Motor neuron (in vitro differentiated cells): ENCODE measurements at regions not wholly inside any gene's neighbourhood (a gene's known extent, or its start where the extent isn't known, plus 50 kb on each side); places are given as distances from the start of the nearest gene placed in this dataset.
"Not testable (repeated sequence)": the region's sequence is repeated elsewhere in the genome, so short reads cannot be mapped to it uniquely, and the experiment has no call there.

Experiments used
- ATAC-seq, 8 experiments: fragments of 200-7000 bp; cut with Tn5 transposase; replicated peaks in 6 of 8; 2 replicates each; pipeline ENCODE4 v1.8.0; 2021; ENCODE audit warnings: mild to moderate bottlenecking in 8 of 8, moderate library complexity in 8 of 8
- H3K27ac ChIP-seq, 2 donors: fragments of 250-450 bp; sonication (Bioruptor Pico); 2 replicates each; pipeline ENCODE4 v1.9.0; 2021; ENCODE audit warnings: antibody characterized with exemption in 2 of 2, mild to moderate bottlenecking in 2 of 2, moderate library complexity in 1 of 2
- H3K4me1 ChIP-seq, 2 donors: fragments of 250-450 bp; sonication (Bioruptor Pico); replicated peaks in 1 of 2; 2 replicates each; pipeline ENCODE4 v1.6.1; 2021; ENCODE audit warnings: antibody characterized with exemption in 2 of 2, mild to moderate bottlenecking in 2 of 2, moderate library complexity in 1 of 2
- H3K4me3 ChIP-seq, 5 donors: fragments of 250-450 bp; sonication (Bioruptor Pico); 2 replicates each; pipeline ENCODE4 v1.9.0; 2021; ENCODE audit warnings: antibody characterized with exemption in 5 of 5, mild to moderate bottlenecking in 5 of 5, moderate library complexity in 4 of 5
- WGBS, 10 experiments: fragments of 450-650 bp; shearing (Covaris generic); methylation state at CpG; one replicate each; pipeline ENCODE4 v1.0.0; 2022; 5-methylcytosine and 5-hydroxymethylcytosine counted together
- in situ Hi-C, 9 experiments: fragments of 400-800 bp; cut with MboI; loops; one replicate each; pipeline ENCODE4 v1.15.0; 2021; ENCODE audit warnings: low sequenced_read_pairs in 9 of 9, low pct_unique_long_range_greater_than_20kb in 2 of 9; ENCODE audit not compliant: unreplicated experiment in 9 of 9

DNA sequence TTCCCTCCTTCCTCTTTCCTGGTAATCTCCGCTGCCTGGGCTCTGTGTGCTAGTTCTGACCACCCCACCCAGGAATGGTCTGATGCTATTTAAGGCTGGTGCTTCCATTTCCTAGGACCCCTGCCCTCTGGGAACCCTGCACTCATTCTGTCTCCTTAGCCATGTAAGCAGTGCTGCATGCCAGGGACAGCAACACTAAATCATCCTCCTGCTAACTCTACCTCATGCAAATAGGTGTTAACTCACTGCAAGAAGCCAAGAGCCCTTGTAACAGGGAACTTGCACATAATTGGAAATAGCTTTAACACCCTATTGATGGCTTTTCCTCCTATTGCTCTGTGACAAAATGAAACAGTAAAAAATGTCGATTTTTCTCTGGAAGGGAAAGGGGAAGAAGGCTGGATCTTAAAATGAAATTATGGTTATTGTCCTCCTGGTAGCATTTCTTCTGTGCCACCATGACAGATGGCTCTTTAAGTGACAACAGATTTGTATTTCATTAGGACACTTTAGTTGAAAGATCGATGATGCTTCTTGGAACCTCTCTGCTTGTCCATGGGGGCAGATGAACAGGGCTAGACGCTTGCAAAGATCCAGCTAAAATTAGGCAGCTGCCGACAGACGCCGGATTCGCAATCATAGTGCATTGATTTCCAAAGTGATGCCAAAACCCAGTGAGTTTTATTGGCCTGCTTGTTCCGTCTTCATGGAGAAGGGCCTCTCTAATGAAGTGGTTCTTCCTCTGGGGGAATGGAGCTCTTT, 551.7 kb downstream of the MATN1 start:
- in situ Hi-C loops, result no loop called here
- Histone ChIP-seq H3K4me3 (no peak overlapping the region), H3K27ac (peak overlapping the region in 1 of 2 donors; percentile 27), H3K4me1 (peaks cover 0 to 20% of the 10 kb centered on the region in 2 donors)
- ATAC-seq, result peak in 5 of 8 experiments; percentile 40 to 97 (median 90)
- WGBS, 10 experiments, result 18 to 80% (median 62%) methylated on average over 1 to 9 of the region's 9 CpGs; no CpG with 5 or more reads in 1 of the 10 experiments

DNA sequence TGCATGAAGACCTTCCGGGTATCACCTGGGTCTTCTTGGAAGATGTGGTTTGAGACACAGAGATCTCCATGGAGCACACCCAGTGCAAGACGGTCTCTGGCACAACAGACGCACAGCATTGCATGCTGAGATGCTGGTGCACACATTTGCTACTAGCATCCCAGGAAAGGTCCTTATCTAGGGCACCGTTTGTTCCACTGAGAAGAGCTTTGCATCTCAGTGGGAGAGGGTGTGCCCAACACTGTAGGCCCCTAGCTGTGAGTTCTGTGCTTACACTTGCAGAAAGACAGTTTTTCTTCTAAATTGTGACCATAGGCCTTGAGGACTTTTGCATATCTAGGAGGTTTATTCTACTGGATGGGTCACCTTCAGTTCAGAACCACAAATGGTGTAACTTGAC, 554.1 kb downstream of the MATN1 start:
- H3K27ac ChIP-seq, result no peak overlapping the region
- in situ Hi-C loops, result no loop called here

DNA sequence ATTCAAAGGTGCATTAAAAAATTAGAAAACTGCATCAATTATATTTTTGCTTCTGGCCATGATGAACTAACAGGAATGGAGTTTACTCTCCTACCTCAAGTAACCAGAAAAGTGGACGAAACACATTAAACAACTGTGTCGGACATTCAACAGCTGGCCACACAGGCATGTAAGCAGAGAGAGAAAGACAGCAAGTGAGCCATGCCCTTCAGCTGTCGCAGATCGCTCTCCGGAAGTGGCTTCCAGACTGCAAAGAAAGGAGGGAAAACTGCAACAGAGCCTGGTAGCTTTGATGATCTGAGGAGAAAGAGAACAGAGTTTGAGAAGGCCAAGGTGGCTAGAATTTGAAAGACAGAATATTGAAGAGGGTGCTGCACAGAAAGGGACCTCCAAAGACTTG, 557.2 kb downstream of the MATN1 start:
- Histone ChIP-seq H3K4me1 (peaks cover 0 to 2% of the 10 kb centered on the region in 2 donors), H3K27ac (no peak overlapping the region), H3K4me3 (no peak overlapping the region)
- no peak for ATAC-seq
- WGBS, 10 experiments, result 10 to 90% (median 68%) methylated on average over 1 to 5 of the region's 5 CpGs; no CpG with 5 or more reads in 2 of the 10 experiments
- in situ Hi-C loops, result no loop called here

More for the DNA sequence above, 554.1 kb downstream of the MATN1 start:
- Histone ChIP-seq H3K4me1 (peaks cover 0 to 20% of the 10 kb centered on the region in 2 donors), H3K4me3 (no peak overlapping the region)
- 0 to 100% (median 75%) methylated on average over 1 to 4 of the region's 4 CpGs; no CpG with 5 or more reads in 3 of the 10 experiments for WGBS, 10 experiments
- no peak for ATAC-seq

DNA sequence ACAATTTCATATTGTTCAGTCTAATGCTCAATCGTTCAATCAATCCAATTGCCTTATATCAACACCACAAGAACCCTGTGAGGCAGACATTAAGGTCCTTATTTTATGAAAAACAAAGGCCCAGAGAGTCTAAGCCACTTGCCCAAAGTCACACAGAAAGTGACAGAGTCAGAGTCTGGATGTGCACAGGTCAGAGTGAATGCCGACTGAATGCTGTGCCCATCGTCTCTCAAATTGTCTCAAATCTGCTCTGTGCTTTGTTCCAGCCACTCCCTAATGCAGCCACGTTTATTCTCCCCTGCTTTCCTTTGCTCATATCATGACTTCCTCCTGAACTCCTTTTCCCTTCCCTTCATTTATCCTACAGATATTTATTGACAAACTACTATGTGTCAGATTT, 558.3 kb downstream of the MATN1 start:
- Histone ChIP-seq H3K4me3 (no peak overlapping the region), H3K4me1 (no peaks in the 10 kb centered on the region), H3K27ac (no peak overlapping the region)
- in situ Hi-C loops, result no loop called here
- 20 to 90% (median 68%) methylated on average over 1 to 4 of the region's 4 CpGs; no CpG with 5 or more reads in 1 of the 10 experiments for WGBS, 10 experiments
- ATAC-seq, result no peak

DNA sequence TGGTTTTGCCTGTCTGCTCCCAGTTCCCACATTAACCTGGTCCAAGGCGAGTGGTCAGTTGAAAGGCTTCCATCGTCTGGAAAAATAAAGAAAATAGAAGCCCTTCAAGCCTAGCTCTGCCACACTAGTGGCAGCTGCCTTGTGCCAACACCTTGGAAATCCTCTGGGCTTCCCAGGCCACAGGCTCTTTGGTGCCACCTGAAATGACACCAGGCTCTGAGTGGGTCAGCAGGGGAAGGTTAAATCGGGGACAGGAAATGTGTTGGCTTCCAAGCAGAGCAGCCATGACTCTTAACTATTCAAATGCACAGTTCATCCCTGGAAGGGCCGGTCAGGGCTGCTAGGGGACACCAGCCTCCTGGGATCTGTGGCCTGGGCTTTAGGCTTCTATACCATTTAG, 558.7 kb downstream of the MATN1 start:
- Histone ChIP-seq H3K4me3 (no peak overlapping the region), H3K27ac (no peak overlapping the region), H3K4me1 (peaks cover 0 to 1% of the 10 kb centered on the region in 2 donors)
- ATAC-seq, result no peak
- 50 to 100% (median 57%) methylated on average over 1 to 4 of the region's 4 CpGs; no CpG with 5 or more reads in 1 of the 10 experiments for WGBS, 10 experiments
- in situ Hi-C loops, result no loop called here

DNA sequence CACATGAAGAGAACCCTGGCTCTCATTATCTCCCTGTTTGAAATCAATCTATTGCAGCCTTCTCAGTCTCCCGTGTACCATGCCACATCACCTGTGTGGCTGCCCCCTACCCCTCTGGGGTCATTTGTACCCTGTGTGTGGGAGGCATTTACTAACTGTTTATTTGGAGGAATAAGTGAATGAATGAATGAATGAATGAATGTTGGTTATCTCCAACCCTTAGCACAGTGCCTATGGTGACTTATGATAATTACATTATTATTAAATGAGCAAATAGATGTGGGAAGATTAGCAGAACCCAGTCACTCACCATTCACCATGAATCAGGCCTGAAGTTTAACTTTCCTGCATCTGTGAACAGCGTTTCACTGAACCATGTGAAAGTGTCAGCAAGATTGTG, 560.8 kb downstream of the MATN1 start:
- Histone ChIP-seq H3K4me3 (no peak overlapping the region), H3K4me1 (peaks cover 0 to 2% of the 10 kb centered on the region in 2 donors), H3K27ac (no peak overlapping the region)
- ATAC-seq, result no peak
- in situ Hi-C loops, result no loop called here
- 20 to 100% (median 62%) methylated on average over 1 to 2 of the region's 2 CpGs; no CpG with 5 or more reads in 2 of the 10 experiments for WGBS, 10 experiments

DNA sequence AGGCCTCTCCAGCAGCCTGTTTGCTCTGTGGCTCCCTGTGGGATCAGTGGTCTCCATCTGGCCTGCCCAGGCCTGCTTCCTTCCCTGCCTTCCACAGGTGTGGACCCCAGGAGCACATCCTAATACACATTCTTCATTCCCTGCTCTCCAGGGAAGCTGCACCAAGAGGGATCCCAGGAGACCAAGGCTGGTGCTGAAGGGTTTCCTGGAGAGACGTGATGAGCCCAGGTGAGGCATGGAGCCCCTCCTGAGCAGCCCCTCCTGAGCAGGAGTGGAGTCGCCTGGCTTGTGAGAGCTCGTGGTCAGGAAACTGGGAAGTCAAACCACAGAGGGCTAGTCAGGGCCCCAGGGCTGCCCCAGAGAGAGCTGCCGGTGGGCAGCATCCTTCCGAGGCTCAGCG, 561.4 kb downstream of the MATN1 start:
- 78 to 100% (median 81%) methylated on average over 1 to 4 of the region's 6 CpGs; no CpG with 5 or more reads in 5 of the 10 experiments for WGBS, 10 experiments
- no peak for ATAC-seq
- Histone ChIP-seq H3K4me3 (no peak overlapping the region), H3K4me1 (peaks cover 0 to 2% of the 10 kb centered on the region in 2 donors), H3K27ac (no peak overlapping the region)
- in situ Hi-C loops, result no loop called here

DNA sequence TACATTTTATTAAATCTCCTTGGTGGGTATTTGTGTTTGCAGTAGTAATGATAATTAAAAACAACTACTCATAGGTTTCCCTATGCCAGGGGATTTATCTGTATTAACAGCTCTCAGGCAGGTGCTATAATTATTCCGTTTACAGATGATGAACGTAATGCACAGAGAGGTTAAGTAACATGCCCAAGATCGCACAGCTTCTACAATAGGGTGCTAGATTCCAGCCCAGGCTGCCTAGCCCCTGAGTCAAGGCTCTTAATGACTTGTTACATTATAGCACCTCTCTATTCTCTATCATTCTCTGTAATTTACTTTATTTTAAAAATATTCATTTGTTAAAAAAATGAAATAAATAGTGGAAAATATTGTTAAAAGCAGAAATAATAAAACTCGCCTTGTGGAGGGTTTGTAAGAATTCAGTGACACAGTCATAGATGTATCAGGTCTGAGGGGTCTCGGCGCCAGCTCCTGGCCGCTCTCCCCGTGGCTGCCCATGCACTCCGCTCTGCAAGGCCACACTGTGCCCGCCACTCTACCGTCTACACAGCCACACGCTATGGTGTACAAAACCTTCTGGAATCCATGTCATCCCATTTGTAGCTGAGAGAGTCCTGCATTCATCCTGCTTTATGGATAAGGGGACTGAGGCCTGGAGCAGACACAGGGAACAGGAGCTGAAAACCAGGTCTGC, 562.2 kb downstream of the MATN1 start:
- no peak for ATAC-seq
- Histone ChIP-seq H3K27ac (no peak overlapping the region), H3K4me3 (no peak overlapping the region), H3K4me1 (peaks cover 0 to 2% of the 10 kb centered on the region in 2 donors)
- WGBS, 10 experiments, result 15 to 100% (median 70%) methylated on average over 1 to 12 of the region's 12 CpGs
- in situ Hi-C loops, result no loop called here

DNA sequence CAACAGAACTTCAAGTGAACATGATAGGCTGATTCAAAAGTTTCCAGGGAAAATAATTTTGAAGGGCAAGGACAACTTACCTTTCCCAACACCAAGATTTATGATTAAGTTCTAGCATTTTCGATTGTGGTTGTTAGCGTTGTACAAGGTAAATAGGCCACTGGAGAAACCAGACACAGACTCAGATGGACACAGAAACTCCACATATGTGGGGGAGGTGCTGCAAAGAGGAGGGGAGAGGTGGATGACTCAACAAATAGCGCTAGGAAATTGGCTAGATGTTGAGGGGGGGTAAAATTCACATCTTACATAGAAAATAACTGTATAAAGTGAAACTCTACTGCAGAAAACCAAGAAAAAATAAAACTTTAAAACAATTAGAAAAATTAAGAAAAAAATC, 564.4 kb downstream of the MATN1 start:
- WGBS, 10 experiments, result 17 to 73% (median 53%) methylated on average over 2 to 3 of the region's 3 CpGs
- Histone ChIP-seq H3K4me1 (peaks cover 0 to 2% of the 10 kb centered on the region in 2 donors), H3K4me3 (no peak overlapping the region), H3K27ac (no peak overlapping the region)
- in situ Hi-C loops, result no loop called here
- ATAC-seq, result peak in 2 of 8 experiments; percentile 32 to 45

DNA sequence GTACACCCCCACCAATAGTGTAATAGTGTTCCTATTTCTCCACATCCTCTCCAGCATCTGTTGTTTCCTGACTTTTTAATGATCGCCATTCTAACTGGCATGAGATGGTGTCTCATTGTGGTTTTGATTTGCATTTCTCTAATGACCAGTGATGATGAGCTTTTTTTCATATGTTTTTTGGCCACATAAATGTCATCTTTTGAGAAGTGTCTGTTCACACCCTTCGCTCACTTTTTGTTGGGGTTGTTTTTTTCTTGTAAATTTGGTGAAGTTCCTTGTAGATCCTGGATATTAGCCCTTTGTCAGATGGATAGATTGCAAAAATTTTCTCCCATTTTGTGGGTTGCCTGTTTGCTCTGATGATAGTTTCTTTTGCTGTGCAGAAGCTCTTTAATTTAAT, 567.7 kb downstream of the MATN1 start:
- in situ Hi-C loops, result not testable (repeated sequence)

DNA sequence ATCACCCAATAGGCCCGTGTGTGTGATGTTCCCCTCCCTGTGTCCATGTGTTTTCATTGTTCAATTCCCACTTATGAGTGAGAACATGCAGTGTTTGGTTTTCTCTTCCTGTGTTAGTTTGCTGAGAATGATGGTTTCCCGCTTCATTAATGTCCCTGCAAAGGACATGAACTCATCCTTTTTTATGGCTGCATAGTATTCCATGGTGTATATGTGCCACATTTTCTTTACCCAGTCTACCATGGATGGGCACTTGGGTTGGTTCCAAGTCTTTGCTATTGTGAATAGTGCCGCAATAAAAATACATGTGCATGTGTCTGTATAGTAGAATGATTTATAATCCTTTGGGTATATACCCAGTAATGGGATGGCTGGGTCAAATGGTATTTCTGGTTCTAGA, 568.1 kb downstream of the MATN1 start:
- H3K4me3 ChIP-seq, in situ Hi-C loops, H3K4me1 ChIP-seq, H3K27ac ChIP-seq, ATAC-seq: not testable (repeated sequence)
- WGBS, 10 experiments, result 50 to 100% (median 75%) methylated on average over 1 to 3 of the region's 3 CpGs; no CpG with 5 or more reads in 5 of the 10 experiments

More for the DNA sequence above, 567.7 kb downstream of the MATN1 start:
- H3K4me3 ChIP-seq, H3K4me1 ChIP-seq, H3K27ac ChIP-seq, ATAC-seq: not testable (repeated sequence)
- whole genome bisulfite sequencing, 10 experiments, result 67 to 100% (median 90%) methylated on average over 1 to 2 of the region's 2 CpGs; no CpG with 5 or more reads in 3 of the 10 experiments

DNA sequence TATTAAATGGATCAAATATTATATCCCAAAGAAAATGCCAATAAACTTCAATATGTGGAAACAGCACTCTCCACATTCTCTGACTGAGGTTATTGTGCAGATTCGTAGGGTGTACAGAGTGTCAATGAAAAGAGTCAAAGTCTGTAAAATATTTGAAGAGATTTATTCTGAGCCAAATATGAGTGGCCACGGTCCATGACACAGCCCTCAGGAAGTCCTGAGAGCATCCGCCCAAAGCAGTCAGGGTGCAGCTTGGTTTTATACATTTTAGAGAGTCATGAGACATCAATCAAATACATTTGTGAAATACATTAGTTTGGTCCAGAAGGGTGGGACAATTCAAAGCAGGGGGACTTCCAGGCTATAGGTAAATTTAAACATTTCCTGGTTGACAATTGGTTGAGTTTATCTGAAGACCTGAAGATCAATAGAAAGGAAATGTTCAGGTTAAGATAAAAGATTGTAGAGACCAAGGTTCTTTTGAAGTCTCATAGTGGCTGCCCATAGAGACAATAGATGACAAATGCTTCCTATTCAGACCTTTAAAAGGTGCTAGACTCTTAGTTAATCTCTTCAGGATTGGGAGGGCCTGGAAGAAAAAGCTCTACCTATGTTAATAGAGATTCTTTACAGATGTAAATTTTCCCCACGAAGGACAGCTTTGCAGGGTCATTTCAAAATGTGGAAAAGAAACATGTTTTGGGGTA, 569.5 kb downstream of the MATN1 start:
- no peak overlapping the region for H3K27ac ChIP-seq
- peak in 2 of 8 experiments; percentile 60 to 76 for ATAC-seq
- H3K4me1 ChIP-seq, result no peaks in the 10 kb centered on the region
- in situ Hi-C loops, result no loop called here
- WGBS, 10 experiments, result 0 to 92% (median 47%) methylated on average over 1 to 4 of the region's 4 CpGs
- H3K4me3 ChIP-seq, result no peak overlapping the region

DNA sequence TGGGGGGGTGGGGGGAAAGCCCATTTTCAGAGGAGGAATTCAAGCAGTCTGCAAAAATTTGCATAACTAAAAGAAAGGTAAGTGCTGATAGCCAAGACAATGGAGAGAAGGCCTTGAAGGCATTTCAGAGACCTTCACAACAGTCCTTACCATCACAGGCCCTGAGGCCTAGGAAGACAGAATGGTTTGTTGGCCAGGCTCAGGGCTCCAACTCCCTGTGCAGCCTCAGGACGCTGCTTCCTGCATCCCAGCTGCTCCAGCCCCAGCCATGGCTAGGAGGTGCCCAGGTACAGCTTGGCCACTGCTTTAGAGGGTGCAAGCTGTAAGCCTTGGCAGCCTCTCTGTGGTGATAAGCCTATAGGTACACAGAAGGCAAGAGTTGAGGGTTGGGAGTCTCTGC, 571.6 kb downstream of the MATN1 start:
- Histone ChIP-seq H3K4me3 (no peak overlapping the region), H3K27ac (no peak overlapping the region), H3K4me1 (peaks cover 0 to 3% of the 10 kb centered on the region in 2 donors)
- in situ Hi-C loops, result no loop called here
- ATAC-seq, result no peak
- WGBS, 10 experiments, result 0 to 89% methylated on average over 1 of the region's 1 CpG; no CpG with 5 or more reads in 8 of the 10 experiments
